Pulmonary artery endothelial cell (primary cell): ENCODE measurements at regions not wholly inside any gene's neighbourhood (a gene's known extent, or its start where the extent isn't known, plus 50 kb on each side); places are given as distances from the start of the nearest gene placed in this dataset.

Source experiments
- DNase-seq: peaks from one replicate; pipeline ENCODE4 v3.0.0-alpha.2; 2011; ENCODE audit warnings: low read depth, low spot score

- DNase-seq, result no peak
Measured at GRCh38 chr5:135140446-135141204, 106.6 kb upstream of the PITX1 start.

GRCh38 chr5:135139381-135140134, 105.5 kb upstream of the PITX1 start:
- no peak for DNase-seq

GRCh38 chr5:135138116-135138850, 104.3 kb upstream of the PITX1 start:
- no peak for DNase-seq

DNA sequence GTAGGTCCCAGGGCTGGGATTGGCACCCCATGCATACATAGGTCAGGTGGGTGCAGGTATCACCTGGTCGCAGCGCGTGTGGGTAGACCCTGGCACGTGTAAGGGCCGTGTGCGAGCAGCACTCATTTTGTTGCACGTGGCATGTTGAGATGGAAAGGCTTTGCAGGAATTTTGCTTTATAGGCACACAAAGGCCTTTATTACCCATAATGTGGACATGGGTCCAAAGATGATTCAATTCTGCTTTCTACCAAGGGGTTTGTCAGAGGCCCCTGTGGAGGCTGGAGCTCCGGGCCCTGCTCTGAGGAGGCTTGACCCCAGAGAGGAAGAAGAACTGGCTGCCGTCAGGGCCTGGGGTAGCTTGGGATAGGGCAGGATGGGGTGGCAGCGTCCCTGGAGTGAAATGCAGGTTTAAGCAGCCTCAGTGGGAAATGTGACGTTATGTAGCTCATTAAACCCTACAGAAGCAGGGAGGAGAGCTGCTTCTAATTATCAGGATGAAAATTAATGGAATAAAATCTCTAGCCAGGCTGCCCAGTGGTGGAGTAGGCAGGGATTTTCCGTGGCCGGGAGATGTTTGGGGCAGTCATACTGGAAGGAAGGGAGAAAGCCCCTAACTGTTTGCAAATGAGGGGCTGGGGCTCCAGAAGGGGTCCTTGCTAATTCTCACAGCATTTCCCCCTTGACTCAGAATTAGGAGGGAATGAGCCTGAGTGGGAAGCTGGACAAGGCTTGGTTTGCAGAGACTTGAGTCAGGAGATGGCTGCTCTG, 103.3 kb upstream of the PITX1 start:
- DNase-seq, result no peak

DNA sequence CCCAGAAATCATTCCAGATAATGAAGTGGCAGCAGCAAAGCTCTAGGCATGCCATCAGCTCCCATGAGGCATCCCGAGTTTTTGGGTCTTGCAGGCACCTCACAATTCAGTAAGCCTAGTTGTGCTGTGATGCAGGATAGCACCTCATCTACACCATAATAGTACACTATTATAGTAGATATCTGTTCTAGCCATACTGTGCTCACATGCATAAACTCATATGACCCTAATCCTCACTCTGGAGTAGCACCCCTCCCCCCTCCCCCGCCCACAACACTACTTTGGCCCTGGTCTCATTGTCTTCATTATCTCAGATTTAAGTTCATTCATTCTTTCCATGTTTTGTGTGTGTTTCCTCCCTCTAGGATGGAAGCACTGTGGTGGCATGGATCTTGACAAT, 102.5 kb upstream of the PITX1 start:
- no peak for DNase-seq

DNA sequence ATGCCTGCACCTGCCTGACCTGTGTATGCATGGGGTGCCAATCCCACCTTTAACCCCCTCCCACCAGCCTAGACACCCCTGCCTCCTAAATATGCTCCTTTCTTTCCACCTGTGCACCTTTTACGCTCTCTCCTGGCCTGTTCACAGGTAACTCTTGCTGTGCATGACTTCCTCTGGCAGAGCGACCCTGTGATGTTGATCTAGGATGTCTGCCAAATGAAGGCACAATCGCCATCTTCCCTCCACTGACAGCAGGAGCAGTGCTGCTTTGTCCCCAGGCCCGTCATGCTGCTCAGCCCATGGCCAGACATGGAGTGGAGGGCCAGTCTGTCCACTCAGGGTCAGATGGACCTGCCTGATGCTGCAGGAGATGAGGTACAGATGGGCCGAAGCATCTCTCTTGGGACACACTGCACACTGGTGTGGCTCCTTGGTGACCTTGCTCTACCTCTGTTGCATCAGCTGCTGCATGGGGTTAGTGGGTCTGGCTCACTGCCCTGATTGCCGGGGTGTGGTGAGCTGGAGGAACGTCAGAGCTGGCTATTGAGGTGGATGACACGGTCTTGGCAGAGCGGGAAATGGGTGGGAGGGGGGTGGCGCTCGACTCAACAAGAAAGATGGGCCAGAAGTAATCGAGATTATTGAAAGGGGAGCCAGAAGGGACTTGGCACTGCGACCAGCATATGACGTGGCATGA, 101.7 kb upstream of the PITX1 start:
- no peak for DNase-seq

DNA sequence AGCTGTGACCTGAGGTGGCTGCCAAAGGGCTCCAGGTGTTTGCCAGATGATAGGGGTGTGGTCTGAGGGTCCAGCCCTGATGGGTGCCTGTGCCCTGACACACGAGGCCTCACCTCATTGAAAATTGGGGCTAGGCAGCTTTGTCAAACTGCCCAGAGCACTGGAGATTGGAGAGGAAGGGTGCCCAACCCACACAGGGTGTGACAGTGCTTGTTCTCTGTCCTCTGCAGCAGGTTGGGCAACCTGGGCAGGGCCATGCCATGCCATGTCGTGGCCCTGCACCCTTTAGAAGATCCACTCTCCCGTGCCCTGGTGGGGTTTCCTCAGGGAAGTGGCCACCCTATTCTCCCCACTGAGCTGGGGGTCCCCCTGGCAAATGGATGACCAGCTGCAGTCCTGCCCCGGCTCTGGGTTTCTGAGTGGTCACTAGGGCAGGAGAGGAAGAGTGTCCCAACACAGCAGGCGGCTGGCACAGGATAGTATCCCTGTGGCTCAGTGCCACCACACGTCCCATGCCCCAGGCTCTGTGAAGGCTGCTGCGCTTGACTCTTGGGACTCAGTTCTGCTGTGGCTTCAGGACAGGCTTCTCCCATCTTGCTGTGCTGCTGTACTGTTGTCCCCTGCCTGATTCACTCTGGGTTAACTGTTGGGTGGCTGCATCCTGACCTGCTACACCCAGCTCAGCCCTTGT, 100.8 kb upstream of the PITX1 start:
- no peak for DNase-seq

- DNase-seq, result no peak
Measured at GRCh38 chr5:135133698-135134515, 99.9 kb upstream of the PITX1 start.

GRCh38 chr5:135133181-135133580, 99.2 kb upstream of the PITX1 start:
- DNase-seq, result no peak

- no peak for DNase-seq
Measured at GRCh38 chr5:135131801-135132680, 98.0 kb upstream of the PITX1 start.

DNA sequence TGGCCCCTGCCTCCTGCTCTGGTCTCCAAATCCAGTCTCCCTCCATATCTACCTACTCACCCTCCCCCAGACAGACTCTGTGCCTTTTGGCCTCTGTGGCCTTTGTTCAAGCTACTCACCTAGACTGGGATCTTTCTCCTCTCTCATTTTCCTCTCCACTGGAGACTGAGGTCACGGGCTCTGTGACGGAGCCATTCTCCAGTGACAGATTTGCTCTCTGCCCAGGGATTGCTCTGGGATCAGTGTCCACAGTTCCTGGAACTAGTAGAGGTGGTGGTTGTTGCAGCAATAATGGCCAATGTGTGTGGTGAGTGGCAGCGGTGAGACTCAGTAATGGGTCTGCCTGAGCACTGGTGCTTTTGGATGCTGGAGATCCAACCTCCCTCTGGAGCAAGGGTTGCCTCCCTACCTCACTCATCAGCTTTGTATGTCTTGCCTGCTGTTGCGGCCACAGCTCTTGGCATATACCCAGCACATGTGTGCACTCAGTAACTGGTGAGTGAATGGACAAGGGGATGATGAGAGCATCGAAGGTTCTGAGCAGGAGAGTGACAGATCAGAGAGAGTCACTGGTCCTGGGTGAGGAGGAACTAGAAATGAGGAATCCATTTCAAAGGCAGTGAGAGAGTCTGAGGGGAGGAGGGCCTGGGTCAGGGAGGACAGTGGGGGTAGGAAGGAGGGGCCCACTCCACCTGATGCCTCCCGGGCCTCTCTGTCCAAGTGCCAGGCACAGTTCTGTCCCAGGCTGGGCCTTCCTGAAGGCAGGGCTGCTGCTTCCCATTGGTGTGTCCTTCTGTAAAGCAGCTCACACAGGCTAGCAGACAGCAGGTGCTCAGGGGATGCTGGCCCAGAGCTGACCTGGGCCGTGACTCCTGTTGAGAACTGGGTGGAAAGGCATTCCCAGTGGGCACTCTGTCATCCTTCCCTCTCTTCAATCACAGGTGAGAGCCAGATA, 96.5 kb upstream of the PITX1 start:
- DNase-seq, result no peak

DNA sequence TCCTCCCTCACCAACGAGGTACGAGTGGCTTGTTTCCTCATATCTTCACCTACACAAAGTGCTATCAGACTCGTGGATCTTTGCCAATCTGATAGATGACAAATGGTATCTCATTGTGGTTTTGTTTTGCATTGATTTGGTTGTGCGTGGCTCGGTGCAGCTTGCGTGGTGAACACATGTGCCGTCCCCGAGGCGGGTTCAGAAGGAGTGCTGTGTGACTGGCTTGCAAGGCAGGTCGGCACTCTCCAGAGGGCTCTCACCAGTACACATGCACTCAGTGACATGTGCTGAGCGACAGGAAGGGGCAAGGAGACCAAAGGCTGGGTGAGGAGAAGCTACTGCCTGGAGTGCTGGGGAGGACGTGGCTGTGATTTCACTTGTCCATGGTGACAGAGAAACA, 95.3 kb upstream of the PITX1 start:
- no peak for DNase-seq

- no peak for DNase-seq
Measured at GRCh38 chr5:135128361-135128760, 94.3 kb upstream of the PITX1 start.

- no peak for DNase-seq
Measured at GRCh38 chr5:135127439-135128240, 93.6 kb upstream of the PITX1 start.

- no peak for DNase-seq
Measured at GRCh38 chr5:135126688-135127438, 92.8 kb upstream of the PITX1 start.

DNA sequence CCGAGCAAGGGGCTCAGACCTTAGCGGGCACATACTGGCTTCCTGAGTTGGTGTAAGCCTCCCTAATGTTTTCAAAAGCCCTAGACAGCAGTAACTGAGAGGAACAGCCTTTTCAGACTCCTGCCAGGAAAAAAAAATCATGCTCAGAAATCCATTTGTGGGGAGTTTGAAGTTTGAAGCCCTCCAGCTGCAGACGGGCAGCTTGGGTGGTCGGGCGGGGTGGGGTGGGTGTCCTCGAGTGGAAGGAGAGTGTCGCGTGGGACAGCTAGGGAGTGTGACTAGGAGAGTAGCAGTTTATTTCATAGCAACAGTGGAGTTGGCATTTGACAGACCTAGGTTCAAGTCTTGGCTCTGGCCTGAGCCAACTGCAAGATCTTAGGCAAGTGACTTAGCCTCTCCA, 90.7 kb upstream of the PITX1 start:
- DNase-seq, result no peak
